Erythroblast (primary cell): ENCODE measurements at regions not wholly inside any gene's neighbourhood (a gene's known extent, or its start where the extent isn't known, plus 50 kb on each side); places are given as distances from the start of the nearest gene placed in this dataset.

Experiments used
- DNase-seq, 2 experiments: peaks; one replicate each; lab custom pipeline; 2025; lab: John Stamatoyannopoulos, UW
- GATA1 ChIP-seq: IDR thresholded peaks from 2 replicates; pipeline ENCODE4 v1.6.1; 2011; ENCODE audit warnings: low read depth, mild to moderate bottlenecking, control low read depth, low read length, moderate library complexity
- POLR2A ChIP-seq: IDR thresholded peaks from 2 replicates; pipeline ENCODE4 v1.6.1; 2011; ENCODE audit warnings: mild to moderate bottlenecking, low read length

- DNase-seq, result no peak
- no peak for TF ChIP-seq GATA1
- TF ChIP-seq POLR2A, result no peak
These were observed 373.3 kb upstream of the DIAPH2 start for GRCh38 chrX:96311366-96311765.

GRCh38 chrX:96314985-96315384 is 369.7 kb upstream of the DIAPH2 start:
- TF ChIP-seq GATA1, result no peak
- no peak for TF ChIP-seq POLR2A
- DNase-seq, result no peak

GRCh38 chrX:96361844-96362243 is 322.8 kb upstream of the DIAPH2 start:
- DNase-seq, result no peak
- TF ChIP-seq POLR2A (no peak), GATA1 (no peak)

- TF ChIP-seq POLR2A, result no peak
- no peak for TF ChIP-seq GATA1
- peak; percentile 0 to 2 for DNase-seq
These were observed 312.2 kb upstream of the DIAPH2 start for GRCh38 chrX:96372313-96373046.

- no peak for TF ChIP-seq POLR2A
- no peak for TF ChIP-seq GATA1
- no peak for DNase-seq
These were observed 311.6 kb upstream of the DIAPH2 start for GRCh38 chrX:96373047-96373355.

- no peak for DNase-seq
- TF ChIP-seq POLR2A (no peak), GATA1 (no peak)
These were observed 308.4 kb upstream of the DIAPH2 start for GRCh38 chrX:96376266-96376665.

- DNase-seq, result no peak
- no peak for TF ChIP-seq GATA1
- no peak for TF ChIP-seq POLR2A
These were observed 304.7 kb upstream of the DIAPH2 start for GRCh38 chrX:96379951-96380350.

- no peak for TF ChIP-seq POLR2A
- DNase-seq, result no peak
These were observed 302.6 kb upstream of the DIAPH2 start for GRCh38 chrX:96382018-96382417.

GRCh38 chrX:96383428-96383827 is 301.2 kb upstream of the DIAPH2 start:
- DNase-seq, result no peak
- TF ChIP-seq GATA1 (no peak), POLR2A (no peak)

- DNase-seq, result no peak
- TF ChIP-seq POLR2A (no peak), GATA1 (no peak)
These were observed 298.3 kb upstream of the DIAPH2 start for GRCh38 chrX:96386325-96386724.

GRCh38 chrX:96386981-96387380 is 297.7 kb upstream of the DIAPH2 start:
- no peak for DNase-seq
- TF ChIP-seq POLR2A (no peak), GATA1 (no peak)

- no peak for DNase-seq
- TF ChIP-seq GATA1, result no peak
- no peak for TF ChIP-seq POLR2A
These were observed 296.8 kb upstream of the DIAPH2 start for GRCh38 chrX:96387801-96388200.

GRCh38 chrX:96389281-96390047 is 295.2 kb upstream of the DIAPH2 start:
- TF ChIP-seq POLR2A, result no peak
- TF ChIP-seq GATA1, result no peak

GRCh38 chrX:96394598-96394997 is 290.0 kb upstream of the DIAPH2 start:
- no peak for DNase-seq
- no peak for TF ChIP-seq POLR2A
- TF ChIP-seq GATA1, result no peak

More at GRCh38 chrX:96389281-96390047, 295.2 kb upstream of the DIAPH2 start:
- no peak for DNase-seq

GRCh38 chrX:96403446-96403845 is 281.2 kb upstream of the DIAPH2 start:
- DNase-seq, result no peak
- TF ChIP-seq GATA1, result no peak
- no peak for TF ChIP-seq POLR2A
